ENCODE measurements at regions not wholly inside any gene's neighbourhood (a gene's known extent, or its start where the extent isn't known, plus 50 kb on each side); places are given as distances from the start of the nearest gene placed in this dataset.

DNA sequence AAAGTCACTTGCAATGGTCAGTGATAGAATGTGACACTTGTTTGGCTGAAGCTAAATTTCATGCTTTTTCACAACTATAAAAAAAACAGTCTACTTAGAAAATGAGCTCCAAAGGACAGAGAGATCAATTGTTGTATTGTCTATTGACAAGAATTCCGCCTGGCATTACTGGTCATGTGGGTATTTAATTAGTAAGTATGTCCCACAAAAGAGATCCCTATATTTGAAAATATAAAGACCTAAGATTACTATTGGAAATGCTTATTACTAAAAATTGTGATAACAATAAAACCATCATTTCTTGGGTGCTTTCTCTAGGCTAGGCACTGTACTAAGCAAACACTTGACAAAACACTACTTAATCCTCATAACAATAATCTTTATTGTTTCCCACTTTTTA is 745.2 kb upstream of the C9orf72 start:
- no peak for DNase-seq (ENCODE audit: extremely low read depth, low read depth)
- no peak for TF ChIP-seq CTCF (IDR thresholded peaks at IDR 0.05; ENCODE audit: low read depth, low read length)

- no peak for TF ChIP-seq CTCF (IDR thresholded peaks at IDR 0.05; ENCODE audit: low read depth, low read length)
- no peak for DNase-seq (ENCODE audit: extremely low read depth, low read depth)
Observed at GRCh38 chr9:28319981-28320380, 746.7 kb upstream of the C9orf72 start.

DNA sequence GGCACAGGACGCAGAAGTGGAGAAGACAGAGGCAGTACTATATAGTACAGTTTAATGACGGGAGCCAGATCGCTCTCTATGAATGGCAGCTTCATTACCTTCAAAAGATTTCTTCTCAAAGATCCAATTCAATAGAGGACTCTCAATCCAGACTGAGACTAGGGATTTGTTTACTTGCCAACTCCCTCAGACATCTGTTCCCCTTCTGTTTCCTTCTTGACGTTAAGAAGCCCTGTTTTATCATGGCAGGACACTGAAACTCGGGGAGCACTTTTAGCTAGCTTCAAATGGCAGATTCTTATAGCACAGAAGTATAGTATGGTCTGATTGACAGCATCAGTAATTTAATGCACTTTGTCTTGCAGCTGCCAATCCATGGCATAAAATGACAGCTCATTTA is 747.3 kb upstream of the C9orf72 start:
- no peak for DNase-seq (ENCODE audit: extremely low read depth, low read depth)
- no peak for TF ChIP-seq CTCF (IDR thresholded peaks at IDR 0.05; ENCODE audit: low read depth, low read length)

DNA sequence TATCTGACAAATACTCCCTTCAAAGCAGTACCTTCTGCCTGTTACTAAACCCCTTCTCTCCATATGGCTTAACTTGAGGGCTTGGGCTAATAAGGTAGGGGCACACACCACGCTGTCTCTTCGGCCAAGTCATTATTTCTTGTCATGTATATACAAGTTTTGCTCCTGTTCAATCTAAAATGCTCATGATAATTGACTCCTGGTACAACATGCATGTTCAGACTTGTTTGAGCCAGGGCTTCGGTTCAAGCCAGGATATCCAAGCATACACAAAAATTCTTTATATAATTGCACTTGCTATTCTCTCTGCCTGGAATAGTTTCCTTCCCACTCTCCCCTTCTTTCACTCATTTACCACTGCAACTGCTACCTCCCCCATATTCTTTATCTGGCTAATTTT is 756.0 kb upstream of the C9orf72 start:
- DNase-seq (ENCODE audit: extremely low read depth, low read depth): no peak
- TF ChIP-seq CTCF (IDR thresholded peaks at IDR 0.05; ENCODE audit: low read depth, low read length): no peak

- no peak for DNase-seq (ENCODE audit: extremely low read depth, low read depth)
- TF ChIP-seq CTCF (IDR thresholded peaks at IDR 0.05; ENCODE audit: low read depth, low read length): no peak
Observed at GRCh38 chr9:28332648-28333047, 759.4 kb upstream of the C9orf72 start.

GRCh38 chr9:28341913-28342312 is 768.6 kb upstream of the C9orf72 start:
- TF ChIP-seq CTCF (IDR thresholded peaks at IDR 0.05; ENCODE audit: low read depth, low read length): no peak

DNA sequence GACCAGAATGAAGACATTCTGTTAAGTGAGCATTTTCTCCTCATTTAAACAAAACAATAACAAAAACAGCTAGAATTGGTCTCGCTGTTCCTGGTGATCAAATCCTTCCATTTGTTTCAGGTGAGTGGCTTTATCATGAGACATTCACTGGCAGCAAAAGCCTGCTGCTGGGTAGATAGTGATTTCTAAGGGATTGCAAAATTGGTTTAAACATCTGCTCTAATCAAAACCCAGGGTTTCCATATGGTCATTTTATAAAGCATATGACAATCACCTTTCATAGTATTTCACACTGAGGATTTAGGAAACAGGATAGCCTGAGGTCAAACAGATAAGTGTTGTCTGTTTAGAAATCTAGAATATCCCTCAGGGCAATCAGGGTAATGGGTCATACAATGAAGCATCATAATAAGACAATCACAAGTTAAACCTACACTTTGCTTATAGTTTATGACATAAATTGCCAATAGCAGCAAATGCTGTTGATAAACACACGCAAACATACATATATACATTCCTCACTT is 769.6 kb upstream of the C9orf72 start:
- no peak for DNase-seq (ENCODE audit: extremely low read depth, low read depth)

More at GRCh38 chr9:28341913-28342312, 768.6 kb upstream of the C9orf72 start:
- no peak for DNase-seq (ENCODE audit: extremely low read depth, low read depth)

More for the DNA sequence above, 769.6 kb upstream of the C9orf72 start:
- TF ChIP-seq CTCF (IDR thresholded peaks at IDR 0.05; ENCODE audit: low read depth, low read length): no peak

All from AG09319 (cell line).